Suprapubic skin (tissue), 4 donors: ENCODE measurements at regions not wholly inside any gene's neighbourhood (a gene's known extent, or its start where the extent isn't known, plus 50 kb on each side); places are given as distances from the start of the nearest gene placed in this dataset.

Experiments
- DNase-seq, 2 donors: peaks; one replicate each; pipeline ENCODE4 v3.0.0-alpha.2; 2019; ENCODE audit warnings: low spot score in 2 of 2
- H3K27ac ChIP-seq: fragments of 200-600 bp; sonication (generic); one replicate; pipeline ENCODE4 v1.5.1; 2019
- H3K27me3 ChIP-seq: fragments of 200-600 bp; sonication (generic); one replicate; pipeline ENCODE4 v1.5.1; 2019
- H3K36me3 ChIP-seq: fragments of 200-600 bp; sonication (generic); one replicate; pipeline ENCODE4 v1.5.1; 2019
- H3K4me1 ChIP-seq: fragments of 200-600 bp; sonication (generic); one replicate; pipeline ENCODE4 v1.5.1; 2019
- H3K4me3 ChIP-seq: fragments of 200-600 bp; sonication (generic); one replicate; pipeline ENCODE4 v1.5.1; 2019; ENCODE audit warnings: mild to moderate bottlenecking
- H3K9me3 ChIP-seq: fragments of 200-600 bp; sonication (generic); one replicate; pipeline ENCODE4 v1.5.1; 2019
- EP300 ChIP-seq: sonication (generic); formaldehyde crosslinking; IDR thresholded peaks from one replicate; pipeline ENCODE4 v1.6.1; 2017; ENCODE audit warnings: antibody characterized with exemption
- POLR2A ChIP-seq, 2 donors: fragments of 450-650 bp; IDR thresholded peaks; one replicate each; pipeline ENCODE4 v1.6.1; 2017; ENCODE audit warnings: antibody characterized with exemption in 2 of 2, mild to moderate bottlenecking in 2 of 2, moderate library complexity in 2 of 2
- POLR2AphosphoS5 ChIP-seq, 3 donors: sonication (generic); formaldehyde crosslinking; IDR thresholded peaks; one replicate each; pipeline ENCODE4 v1.6.1; 2017; ENCODE audit warnings: antibody characterized with exemption in 3 of 3
- WGBS: methylation state at CpG from one replicate; pipeline ENCODE4 v1.1.5; 2018; 5-methylcytosine and 5-hydroxymethylcytosine counted together
- TF ChIP-seq, protein P1 (sequence below), 2 donors: fragments of 200-600 bp in 1 of 2; fragments of 450-650 bp in 1 of 2; sonication (generic) in 1 of 2; IDR thresholded peaks; one replicate each; pipeline ENCODE4 v1.5.1; 2016 to 2019; ENCODE audit warnings: antibody characterized with exemption in 2 of 2, mild to moderate bottlenecking in 1 of 2, moderate library complexity in 1 of 2

DNA sequence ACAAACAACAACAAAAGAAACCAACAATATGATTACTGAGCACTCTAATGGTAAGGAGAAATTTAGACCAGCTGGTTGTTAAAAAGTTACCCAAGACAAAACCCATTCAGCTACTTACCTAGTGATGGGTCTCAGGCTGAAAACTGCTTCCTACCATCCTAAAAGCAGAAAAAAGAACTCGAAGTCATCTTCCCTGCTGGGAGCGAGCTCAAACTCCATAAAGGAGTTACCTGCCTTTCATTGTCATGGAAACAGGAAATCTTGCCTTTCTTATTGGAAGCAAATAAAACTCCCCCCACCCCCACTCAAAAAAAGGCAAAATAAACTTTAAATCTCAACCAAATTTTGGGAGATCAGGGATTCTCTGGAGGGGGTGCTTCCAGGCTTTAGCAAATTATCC is 1478.3 kb downstream of the C4orf33 start:
- WGBS: 82% methylated on average over 2 of the region's 2 CpGs
- Histone ChIP-seq H3K36me3 (no peaks in the 10 kb centered on the region), H3K4me1 (no peaks in the 10 kb centered on the region), H3K27me3 (no peaks in the 10 kb centered on the region), H3K27ac (no peak overlapping the region), H3K9me3 (no peaks in the 10 kb centered on the region), H3K4me3 (no peak overlapping the region)
- TF ChIP-seq POLR2A (IDR thresholded peaks at IDR 0.05) (no peak), POLR2AphosphoS5 (IDR thresholded peaks at IDR 0.05) (no peak)
- TF ChIP-seq, protein P1, sequence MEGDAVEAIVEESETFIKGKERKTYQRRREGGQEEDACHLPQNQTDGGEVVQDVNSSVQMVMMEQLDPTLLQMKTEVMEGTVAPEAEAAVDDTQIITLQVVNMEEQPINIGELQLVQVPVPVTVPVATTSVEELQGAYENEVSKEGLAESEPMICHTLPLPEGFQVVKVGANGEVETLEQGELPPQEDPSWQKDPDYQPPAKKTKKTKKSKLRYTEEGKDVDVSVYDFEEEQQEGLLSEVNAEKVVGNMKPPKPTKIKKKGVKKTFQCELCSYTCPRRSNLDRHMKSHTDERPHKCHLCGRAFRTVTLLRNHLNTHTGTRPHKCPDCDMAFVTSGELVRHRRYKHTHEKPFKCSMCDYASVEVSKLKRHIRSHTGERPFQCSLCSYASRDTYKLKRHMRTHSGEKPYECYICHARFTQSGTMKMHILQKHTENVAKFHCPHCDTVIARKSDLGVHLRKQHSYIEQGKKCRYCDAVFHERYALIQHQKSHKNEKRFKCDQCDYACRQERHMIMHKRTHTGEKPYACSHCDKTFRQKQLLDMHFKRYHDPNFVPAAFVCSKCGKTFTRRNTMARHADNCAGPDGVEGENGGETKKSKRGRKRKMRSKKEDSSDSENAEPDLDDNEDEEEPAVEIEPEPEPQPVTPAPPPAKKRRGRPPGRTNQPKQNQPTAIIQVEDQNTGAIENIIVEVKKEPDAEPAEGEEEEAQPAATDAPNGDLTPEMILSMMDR (IDR thresholded peaks at IDR 0.05): no peak
- DNase-seq: no peak

GRCh38 chr4:130576218-130576617 is 1480.3 kb downstream of the C4orf33 start:
- TF ChIP-seq POLR2AphosphoS5 (IDR thresholded peaks at IDR 0.05): no peak
- TF ChIP-seq POLR2A (IDR thresholded peaks at IDR 0.05): no peak
- no peak for TF ChIP-seq EP300
- TF ChIP-seq, protein P1 (IDR thresholded peaks at IDR 0.05): no peak
- DNase-seq: no peak
- no peaks in the 10 kb centered on the region for H3K27me3 ChIP-seq
- 83% methylated on average over 1 of the region's 1 CpG for WGBS
- no peak overlapping the region for H3K4me3 ChIP-seq
- H3K27ac ChIP-seq: no peak overlapping the region
- H3K9me3 ChIP-seq: no peaks in the 10 kb centered on the region
- H3K4me1 ChIP-seq: no peaks in the 10 kb centered on the region
- no peaks in the 10 kb centered on the region for H3K36me3 ChIP-seq

- Histone ChIP-seq H3K27ac (no peak overlapping the region), H3K4me3 (no peak overlapping the region), H3K9me3 (no peaks in the 10 kb centered on the region), H3K27me3 (no peaks in the 10 kb centered on the region), H3K36me3 (no peaks in the 10 kb centered on the region), H3K4me1 (no peaks in the 10 kb centered on the region)
- WGBS: 53% methylated on average over 2 of the region's 2 CpGs
- TF ChIP-seq POLR2A (IDR thresholded peaks at IDR 0.05) (no peak), POLR2AphosphoS5 (IDR thresholded peaks at IDR 0.05) (no peak), EP300 (no peak)
- TF ChIP-seq, protein P1 (IDR thresholded peaks at IDR 0.05): no peak
- DNase-seq: no peak
These were observed 1495.1 kb downstream of the C4orf33 start for GRCh38 chr4:130591091-130591490.

- Histone ChIP-seq H3K27ac (no peak overlapping the region), H3K4me1 (no peaks in the 10 kb centered on the region), H3K36me3 (no peaks in the 10 kb centered on the region), H3K4me3 (no peak overlapping the region), H3K9me3 (no peaks in the 10 kb centered on the region), H3K27me3 (no peaks in the 10 kb centered on the region)
- no peak for DNase-seq
- TF ChIP-seq, protein P1 (IDR thresholded peaks at IDR 0.05): no peak
- no peak for TF ChIP-seq POLR2AphosphoS5 (IDR thresholded peaks at IDR 0.05)
- no peak for TF ChIP-seq EP300
- WGBS: 56% methylated on average over 4 of the region's 4 CpGs
These were observed 1504.8 kb downstream of the C4orf33 start for GRCh38 chr4:130600706-130601105.

- no peaks in the 10 kb centered on the region for H3K36me3 ChIP-seq
- no peaks in the 10 kb centered on the region for H3K9me3 ChIP-seq
- no peak overlapping the region for H3K4me3 ChIP-seq
- WGBS: 87% methylated on average over 3 of the region's 3 CpGs
- TF ChIP-seq EP300: no peak
- DNase-seq: no peak
- no peaks in the 10 kb centered on the region for H3K27me3 ChIP-seq
- no peak overlapping the region for H3K27ac ChIP-seq
- H3K4me1 ChIP-seq: no peaks in the 10 kb centered on the region
These were observed 1507.1 kb downstream of the C4orf33 start for GRCh38 chr4:130603043-130603442.

GRCh38 chr4:130608121-130608520 is 1512.2 kb downstream of the C4orf33 start:
- no peaks in the 10 kb centered on the region for H3K4me1 ChIP-seq
- H3K4me3 ChIP-seq: no peak overlapping the region
- no peak for TF ChIP-seq POLR2A (IDR thresholded peaks at IDR 0.05)
- TF ChIP-seq, protein P1 (IDR thresholded peaks at IDR 0.05): no peak
- TF ChIP-seq POLR2AphosphoS5 (IDR thresholded peaks at IDR 0.05): no peak
- TF ChIP-seq EP300: no peak
- WGBS: 84% methylated on average over 3 of the region's 3 CpGs
- no peaks in the 10 kb centered on the region for H3K27me3 ChIP-seq
- H3K9me3 ChIP-seq: no peaks in the 10 kb centered on the region
- H3K36me3 ChIP-seq: no peaks in the 10 kb centered on the region
- H3K27ac ChIP-seq: no peak overlapping the region
- no peak for DNase-seq
